Gastroesophageal sphincter (tissue), 4 donors: ENCODE measurements at regions not wholly inside any gene's neighbourhood (a gene's known extent, or its start where the extent isn't known, plus 50 kb on each side); places are given as distances from the start of the nearest gene placed in this dataset.

ENCODE experiments used
- ATAC-seq: fragments of 150-250 bp; one replicate; pipeline ENCODE4 v1.9.1; 2016; ENCODE audit warnings: mild to moderate bottlenecking, moderate library complexity
- H3K27ac ChIP-seq, 4 donors: fragments of 200-600 bp; sonication (generic) in 3 of 4; 1 replicate in 3 of 4; 2 replicates in 1 of 4; pipeline ENCODE4 v1.5.1; 2016 to 2019
- H3K27me3 ChIP-seq: fragments of 200-600 bp; sonication (generic); one replicate; pipeline ENCODE4 v1.5.1; 2019
- H3K36me3 ChIP-seq, 2 donors: fragments of 200-600 bp; sonication (generic); one replicate each; pipeline ENCODE4 v1.5.1; 2019; ENCODE audit warnings: control low read depth in 1 of 2
- H3K4me1 ChIP-seq, 3 donors: fragments of 200-600 bp; sonication (generic); 1 replicate in 2 of 3; 2 replicates in 1 of 3; pipeline ENCODE4 v1.5.1; 2016 to 2019; ENCODE audit warnings: control low read depth in 2 of 3
- H3K4me3 ChIP-seq, 2 donors: fragments of 200-600 bp; sonication (generic); one replicate each; pipeline ENCODE4 v1.5.1; 2019; ENCODE audit warnings: mild to moderate bottlenecking in 1 of 2, moderate library complexity in 1 of 2
- H3K9me3 ChIP-seq, 3 donors: fragments of 200-600 bp; sonication (generic); one replicate each; pipeline ENCODE4 v1.5.1; 2017 to 2019; ENCODE audit warnings: control low read depth in 2 of 3
- EP300 ChIP-seq: sonication (generic); formaldehyde crosslinking; IDR thresholded peaks from one replicate; pipeline ENCODE4 v1.6.1; 2017; ENCODE audit warnings: antibody characterized with exemption, mild to moderate bottlenecking
- POLR2A ChIP-seq, 2 donors: fragments of 450-650 bp; IDR thresholded peaks; one replicate each; pipeline ENCODE4 v1.6.1; 2017; ENCODE audit warnings: antibody characterized with exemption in 2 of 2, mild to moderate bottlenecking in 2 of 2, moderate library complexity in 1 of 2
- POLR2AphosphoS5 ChIP-seq: sonication (generic); formaldehyde crosslinking; IDR thresholded peaks from one replicate; pipeline ENCODE4 v1.6.1; 2017; ENCODE audit warnings: antibody characterized with exemption
- WGBS, 2 donors: methylation state at CpG; one replicate each; pipeline ENCODE4 v1.1.5; 2018; ENCODE audit warnings: low coverage in 1 of 2; 5-methylcytosine and 5-hydroxymethylcytosine counted together
- TF ChIP-seq, protein P1 (sequence below), 4 experiments: fragments of 200-600 bp in 2 of 4; fragments of 450-650 bp in 2 of 4; sonication (generic) in 1 of 4; IDR thresholded peaks; one replicate each; pipeline ENCODE4 v1.5.1; 2017 to 2019; ENCODE audit warnings: antibody characterized with exemption in 4 of 4, mild to moderate bottlenecking in 2 of 4, moderate library complexity in 2 of 4

DNA sequence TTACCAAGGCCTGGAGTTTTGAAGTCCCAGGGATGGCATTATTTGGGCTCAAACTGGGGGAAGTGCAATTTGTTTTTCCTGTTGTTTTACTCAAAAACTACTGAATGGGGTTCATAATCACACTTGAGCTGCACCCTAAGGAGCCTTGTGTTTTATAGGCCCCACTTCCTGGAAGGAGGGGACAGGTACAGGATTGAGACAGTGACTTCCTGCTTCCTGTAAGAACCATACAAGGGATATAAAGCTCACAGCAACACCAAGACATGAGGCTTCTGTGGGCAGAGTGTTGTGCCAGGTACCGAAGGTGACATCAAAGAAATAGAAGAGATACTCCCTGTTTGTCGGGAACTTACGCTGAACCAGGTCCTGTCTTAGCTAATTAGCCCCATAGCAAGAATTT lies 70.4 kb upstream of the SKOR2 start:
- Histone ChIP-seq H3K9me3 (no peaks in the 10 kb centered on the region), H3K4me1 (no peaks in the 10 kb centered on the region), H3K27ac (no peak overlapping the region), H3K27me3 (no peaks in the 10 kb centered on the region), H3K4me3 (no peak overlapping the region), H3K36me3 (no peaks in the 10 kb centered on the region)
- WGBS, 2 donors = 88 to 100% methylated on average over 3 of the region's 3 CpGs
- ATAC-seq = no peak
- TF ChIP-seq, protein P1, sequence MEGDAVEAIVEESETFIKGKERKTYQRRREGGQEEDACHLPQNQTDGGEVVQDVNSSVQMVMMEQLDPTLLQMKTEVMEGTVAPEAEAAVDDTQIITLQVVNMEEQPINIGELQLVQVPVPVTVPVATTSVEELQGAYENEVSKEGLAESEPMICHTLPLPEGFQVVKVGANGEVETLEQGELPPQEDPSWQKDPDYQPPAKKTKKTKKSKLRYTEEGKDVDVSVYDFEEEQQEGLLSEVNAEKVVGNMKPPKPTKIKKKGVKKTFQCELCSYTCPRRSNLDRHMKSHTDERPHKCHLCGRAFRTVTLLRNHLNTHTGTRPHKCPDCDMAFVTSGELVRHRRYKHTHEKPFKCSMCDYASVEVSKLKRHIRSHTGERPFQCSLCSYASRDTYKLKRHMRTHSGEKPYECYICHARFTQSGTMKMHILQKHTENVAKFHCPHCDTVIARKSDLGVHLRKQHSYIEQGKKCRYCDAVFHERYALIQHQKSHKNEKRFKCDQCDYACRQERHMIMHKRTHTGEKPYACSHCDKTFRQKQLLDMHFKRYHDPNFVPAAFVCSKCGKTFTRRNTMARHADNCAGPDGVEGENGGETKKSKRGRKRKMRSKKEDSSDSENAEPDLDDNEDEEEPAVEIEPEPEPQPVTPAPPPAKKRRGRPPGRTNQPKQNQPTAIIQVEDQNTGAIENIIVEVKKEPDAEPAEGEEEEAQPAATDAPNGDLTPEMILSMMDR (IDR thresholded peaks at IDR 0.05) = no peak
- TF ChIP-seq POLR2AphosphoS5 (no peak), POLR2A (IDR thresholded peaks at IDR 0.05) (no peak), EP300 (no peak)

DNA sequence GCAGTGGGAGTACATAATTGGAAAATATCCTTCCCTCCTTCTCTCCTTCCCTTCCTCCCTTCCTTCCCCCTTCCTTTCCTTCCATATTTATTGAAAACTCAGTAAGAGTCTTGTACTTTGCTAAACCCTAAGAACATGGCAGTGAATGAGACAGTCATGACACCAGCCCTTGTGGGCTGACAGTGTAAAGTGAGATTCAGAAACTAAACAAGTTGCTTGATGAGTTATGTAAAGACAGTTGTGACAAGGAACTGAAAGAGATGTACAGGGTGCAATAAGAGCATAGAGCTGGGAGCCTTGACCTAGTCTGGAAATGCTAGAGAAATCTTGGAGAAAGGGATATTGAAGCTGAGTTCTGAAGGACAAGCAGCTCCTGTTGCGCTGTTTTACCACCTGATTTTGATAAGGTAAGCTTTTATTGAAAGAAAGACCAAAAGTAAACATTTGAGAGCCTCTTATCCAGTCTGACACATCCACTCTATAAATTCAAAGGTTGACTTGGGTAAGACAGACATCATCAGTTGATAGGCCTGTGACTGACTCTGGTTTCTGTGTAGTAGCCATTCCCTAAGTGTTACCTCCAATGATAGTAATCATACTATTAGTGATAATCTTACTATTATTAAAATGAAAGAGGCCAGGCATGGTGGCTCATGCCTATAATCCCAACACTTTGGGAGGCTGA lies 66.5 kb upstream of the SKOR2 start:
- no peaks in the 10 kb centered on the region for H3K4me1 ChIP-seq
- TF ChIP-seq, protein P1 (IDR thresholded peaks at IDR 0.05) = no peak
- no peak for TF ChIP-seq EP300
- no peak for TF ChIP-seq POLR2AphosphoS5
- TF ChIP-seq POLR2A (IDR thresholded peaks at IDR 0.05) = no peak
- 82 to 85% methylated on average over 1 of the region's 1 CpG for WGBS, 2 donors
- no peaks in the 10 kb centered on the region for H3K9me3 ChIP-seq
- ATAC-seq = no peak
- no peak overlapping the region for H3K4me3 ChIP-seq
- H3K36me3 ChIP-seq = no peaks in the 10 kb centered on the region
- no peaks in the 10 kb centered on the region for H3K27me3 ChIP-seq
- H3K27ac ChIP-seq = no peak overlapping the region

DNA sequence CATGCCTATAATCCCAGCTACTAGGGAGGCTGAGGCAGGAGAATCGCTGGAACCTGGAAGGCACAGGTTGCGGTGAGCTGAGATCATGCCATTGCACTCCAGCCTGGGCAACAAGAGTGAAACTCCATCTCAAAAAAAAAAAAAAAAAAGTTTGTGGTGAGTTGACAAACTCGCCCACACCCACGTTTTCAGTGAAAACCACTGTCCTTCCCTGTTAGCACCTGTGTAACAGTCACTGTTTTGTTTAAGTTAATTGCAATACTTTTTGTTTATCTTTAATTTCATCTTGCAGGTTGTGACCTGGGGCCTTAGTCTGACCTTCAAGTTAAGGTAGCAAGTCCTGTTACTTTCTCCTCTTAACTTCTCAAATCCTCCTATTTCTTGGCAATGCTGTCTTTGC lies 65.5 kb upstream of the SKOR2 start:
- no peak for ATAC-seq
- no peak overlapping the region for H3K27ac ChIP-seq
- H3K9me3 ChIP-seq = no peaks in the 10 kb centered on the region
- no peaks in the 10 kb centered on the region for H3K36me3 ChIP-seq
- H3K4me3 ChIP-seq = no peak overlapping the region
- TF ChIP-seq POLR2A (IDR thresholded peaks at IDR 0.05) = no peak
- no peak for TF ChIP-seq POLR2AphosphoS5
- no peak for TF ChIP-seq EP300
- TF ChIP-seq, protein P1 (IDR thresholded peaks at IDR 0.05) = no peak
- WGBS, 2 donors = 83 to 86% methylated on average over 2 to 4 of the region's 4 CpGs
- no peaks in the 10 kb centered on the region for H3K27me3 ChIP-seq
- no peaks in the 10 kb centered on the region for H3K4me1 ChIP-seq

DNA sequence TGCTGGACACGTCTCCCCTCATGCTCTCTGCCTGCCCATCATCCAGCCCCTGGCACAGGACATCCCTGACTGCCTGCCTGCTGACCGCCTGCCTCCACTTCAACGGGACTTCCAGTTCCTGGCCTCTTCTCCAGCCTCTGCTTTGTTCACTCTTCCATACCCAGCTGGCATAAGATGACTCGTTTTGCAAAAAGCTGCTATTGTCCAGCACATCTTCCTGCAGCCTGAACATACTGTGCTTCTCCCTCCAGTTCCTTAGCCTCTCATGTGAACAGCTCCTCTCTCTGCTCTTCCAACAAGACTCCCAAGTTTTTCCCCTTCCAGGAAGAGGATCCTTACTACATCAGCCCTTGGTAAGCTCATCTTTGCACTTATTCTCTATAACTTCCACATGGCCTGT lies 62.4 kb upstream of the SKOR2 start:
- no peak overlapping the region for H3K4me3 ChIP-seq
- no peak overlapping the region for H3K27ac ChIP-seq
- H3K4me1 ChIP-seq = no peaks in the 10 kb centered on the region
- TF ChIP-seq, protein P1 (IDR thresholded peaks at IDR 0.05) = no peak
- TF ChIP-seq POLR2AphosphoS5 (no peak), POLR2A (IDR thresholded peaks at IDR 0.05) (no peak), EP300 (no peak)
- H3K9me3 ChIP-seq = peaks cover 0 to 7% (median 0%) of the 10 kb centered on the region in 3 donors
- WGBS, 2 donors = 64 to 65% methylated on average over 4 of the region's 4 CpGs
- H3K27me3 ChIP-seq = no peaks in the 10 kb centered on the region
- H3K36me3 ChIP-seq = no peaks in the 10 kb centered on the region
- no peak for ATAC-seq

DNA sequence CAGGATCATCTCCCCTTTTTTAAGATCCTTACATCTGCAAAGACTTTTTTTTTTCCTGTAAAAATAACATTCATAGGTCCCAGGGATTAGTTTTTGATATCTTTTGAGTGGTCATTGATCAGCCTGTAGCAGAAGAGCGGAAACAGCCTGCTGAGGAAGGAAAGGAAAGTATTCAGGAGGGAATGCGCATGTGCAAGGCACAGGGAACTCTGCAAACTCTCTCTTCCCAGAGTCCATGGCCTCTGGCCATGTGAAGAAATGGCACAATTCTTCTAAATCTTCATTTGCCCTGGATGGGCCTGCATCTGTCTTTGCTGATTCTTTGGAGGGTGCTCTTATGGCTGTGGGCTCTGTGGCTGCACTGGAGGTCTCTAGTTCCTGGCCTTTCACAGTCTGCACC lies 60.1 kb upstream of the SKOR2 start:
- H3K27ac ChIP-seq = no peak overlapping the region
- no peaks in the 10 kb centered on the region for H3K4me1 ChIP-seq
- 73 to 93% methylated on average over 2 of the region's 2 CpGs for WGBS, 2 donors
- TF ChIP-seq POLR2A (IDR thresholded peaks at IDR 0.05) = no peak
- TF ChIP-seq, protein P1 (IDR thresholded peaks at IDR 0.05) = no peak
- no peak for TF ChIP-seq EP300
- TF ChIP-seq POLR2AphosphoS5 = no peak
- H3K36me3 ChIP-seq = no peaks in the 10 kb centered on the region
- no peak for ATAC-seq
- no peak overlapping the region for H3K4me3 ChIP-seq
- no peaks in the 10 kb centered on the region for H3K27me3 ChIP-seq
- H3K9me3 ChIP-seq = peaks cover 0 to 7% (median 0%) of the 10 kb centered on the region in 3 donors
